ENCODE measurements at regions not wholly inside any gene's neighbourhood (a gene's known extent, or its start where the extent isn't known, plus 50 kb on each side); places are given as distances from the start of the nearest gene placed in this dataset.

- H3K36me3 ChIP-seq (ENCODE audit: insufficient read depth, low read length) = no peaks in the 10 kb centered on the region
- H4K20me1 ChIP-seq (ENCODE audit: insufficient read depth, low read length, poor library complexity, severe bottlenecking) = no peaks in the 10 kb centered on the region
- H3K27me3 ChIP-seq (ENCODE audit: insufficient read depth, low read length, poor library complexity, severe bottlenecking) = no peaks in the 10 kb centered on the region
- H3K4me3 ChIP-seq (ENCODE audit: low read length, poor library complexity, severe bottlenecking) = no peak overlapping the region
- H3K9ac ChIP-seq (ENCODE audit: low read depth, low read length, poor library complexity, severe bottlenecking) = no peak overlapping the region
- H3K9me2 ChIP-seq (replicated peaks; ENCODE audit: low read depth, low read length) = no peaks in the 10 kb centered on the region
- no peaks in the 10 kb centered on the region for H3K4me1 ChIP-seq (ENCODE audit: insufficient read depth, low read length, poor library complexity, severe bottlenecking)
- H3K4me2 ChIP-seq (ENCODE audit: low read depth, low read length, poor library complexity, severe bottlenecking) = no peak overlapping the region
- H3K9me3 ChIP-seq (ENCODE audit: insufficient read depth, low read depth, low read length) = no peaks in the 10 kb centered on the region
- H2AFZ ChIP-seq (ENCODE audit: low read length) = no peak overlapping the region
- H3F3A ChIP-seq (ENCODE audit: low read depth) = no peaks in the 10 kb centered on the region
- H3K79me2 ChIP-seq (ENCODE audit: insufficient read depth, low read length) = no peaks in the 10 kb centered on the region
- TF ChIP-seq CTCF (conservative IDR thresholded peaks at IDR 0.05; ENCODE audit: low read length) (no peak), EZH2phosphoT487 (IDR thresholded peaks at IDR 0.05; ENCODE audit: borderline replicate concordance) (no peak)
Measured at GRCh38 chr1:222935239-222935900, 120.5 kb downstream of the DISP1 start.

- Histone ChIP-seq H3K9ac (ENCODE audit: low read depth, low read length, poor library complexity, severe bottlenecking) (no peak overlapping the region), H3K9me3 (ENCODE audit: insufficient read depth, low read depth, low read length) (no peaks in the 10 kb centered on the region), H3K36me3 (ENCODE audit: insufficient read depth, low read length) (no peaks in the 10 kb centered on the region), H3K4me1 (ENCODE audit: insufficient read depth, low read length, poor library complexity, severe bottlenecking) (no peaks in the 10 kb centered on the region), H4K20me1 (ENCODE audit: insufficient read depth, low read length, poor library complexity, severe bottlenecking) (no peaks in the 10 kb centered on the region), H3K9me2 (replicated peaks; ENCODE audit: low read depth, low read length) (no peaks in the 10 kb centered on the region), H3K4me2 (ENCODE audit: low read depth, low read length, poor library complexity, severe bottlenecking) (no peak overlapping the region), H3K79me2 (ENCODE audit: insufficient read depth, low read length) (no peaks in the 10 kb centered on the region), H3K27me3 (ENCODE audit: insufficient read depth, low read length, poor library complexity, severe bottlenecking) (no peaks in the 10 kb centered on the region), H3K4me3 (ENCODE audit: low read length, poor library complexity, severe bottlenecking) (no peak overlapping the region), H2AFZ (ENCODE audit: low read length) (no peak overlapping the region), H3F3A (ENCODE audit: low read depth) (no peaks in the 10 kb centered on the region)
- TF ChIP-seq EZH2phosphoT487 (IDR thresholded peaks at IDR 0.05; ENCODE audit: borderline replicate concordance) (no peak), CTCF (conservative IDR thresholded peaks at IDR 0.05; ENCODE audit: low read length) (no peak)
Measured at GRCh38 chr1:222936042-222936441, 121.2 kb downstream of the DISP1 start.

GRCh38 chr1:222938986-222939385, 124.1 kb downstream of the DISP1 start:
- H3K79me2 ChIP-seq (ENCODE audit: insufficient read depth, low read length) = no peaks in the 10 kb centered on the region
- no peaks in the 10 kb centered on the region for H3K27me3 ChIP-seq (ENCODE audit: insufficient read depth, low read length, poor library complexity, severe bottlenecking)
- H3K4me2 ChIP-seq (ENCODE audit: low read depth, low read length, poor library complexity, severe bottlenecking) = no peak overlapping the region
- H2AFZ ChIP-seq (ENCODE audit: low read length) = no peak overlapping the region
- no peaks in the 10 kb centered on the region for H3K4me1 ChIP-seq (ENCODE audit: insufficient read depth, low read length, poor library complexity, severe bottlenecking)
- no peaks in the 10 kb centered on the region for H3K9me2 ChIP-seq (replicated peaks; ENCODE audit: low read depth, low read length)
- no peaks in the 10 kb centered on the region for H3K9me3 ChIP-seq (ENCODE audit: insufficient read depth, low read depth, low read length)
- H4K20me1 ChIP-seq (ENCODE audit: insufficient read depth, low read length, poor library complexity, severe bottlenecking) = no peaks in the 10 kb centered on the region
- no peaks in the 10 kb centered on the region for H3K36me3 ChIP-seq (ENCODE audit: insufficient read depth, low read length)
- no peak overlapping the region for H3K9ac ChIP-seq (ENCODE audit: low read depth, low read length, poor library complexity, severe bottlenecking)
- H3F3A ChIP-seq (ENCODE audit: low read depth) = no peaks in the 10 kb centered on the region
- no peak overlapping the region for H3K4me3 ChIP-seq (ENCODE audit: low read length, poor library complexity, severe bottlenecking)
- TF ChIP-seq EZH2phosphoT487 (IDR thresholded peaks at IDR 0.05; ENCODE audit: borderline replicate concordance) (no peak), CTCF (conservative IDR thresholded peaks at IDR 0.05; ENCODE audit: low read length) (no peak)

Data from Loucy (cell line).